B cell (primary cell): ENCODE measurements at regions not wholly inside any gene's neighbourhood (a gene's known extent, or its start where the extent isn't known, plus 50 kb on each side); places are given as distances from the start of the nearest gene placed in this dataset.
A peak's percentile ranks its signal among the peaks of the same experiment; 100 is the strongest.

ENCODE experiments used
- ATAC-seq: fragments of 200-7000 bp; cut with Tn5 transposase; one replicate; pipeline ENCODE4 v1.10.0; 2021; ENCODE audit warnings: low read depth, mild to moderate bottlenecking, moderate number of reproducible peaks, moderate library complexity
- CTCF ChIA-PET: fragments of 350-600 bp; sonication (Branson Sonifier 250); formaldehyde crosslinking; loops from one replicate; lab custom pipeline; 2021; ENCODE audit warnings: antibody characterized with exemption, inconsistent platforms; lab: Charles Lee
- POLR2A ChIA-PET: fragments of 350-600 bp; sonication (Branson Sonifier 250); formaldehyde crosslinking; loops from one replicate; lab custom pipeline; 2021; ENCODE audit warnings: antibody characterized with exemption; lab: Charles Lee
- DNase-seq: peaks from one replicate; pipeline ENCODE4 v3.0.0; 2013
- H2AFZ ChIP-seq: 2 replicates; pipeline ENCODE4 v1.6.1; 2012; ENCODE audit warnings: mild to moderate bottlenecking, low read depth, low read length; ENCODE audit not compliant: insufficient read depth, poor library complexity, severe bottlenecking
- H3K27ac ChIP-seq, 2 donors: 1 replicate in 1 of 2; 2 replicates in 1 of 2; pipeline ENCODE4 v1.5.1; 2012 to 2013; ENCODE audit warnings: low read length in 2 of 2, mild to moderate bottlenecking in 2 of 2, moderate library complexity in 1 of 2
- H3K27me3 ChIP-seq, 4 experiments: fragments of 200-600 bp in 1 of 4; sonication (generic) in 1 of 4; replicated peaks in 1 of 4; 1 replicate in 2 of 4; 2 replicates in 2 of 4; pipeline versions ENCODE4 v1.6.1 to v1.7.0; 2013 to 2016; ENCODE audit warnings: low read length in 3 of 4, mild to moderate bottlenecking in 2 of 4, mixed read lengths in 1 of 4, moderate library complexity in 1 of 4; ENCODE audit not compliant: insufficient read depth in 4 of 4, control insufficient read depth in 3 of 4; ENCODE audit errors: control extremely low read depth in 1 of 4
- H3K36me3 ChIP-seq, 2 experiments: replicated peaks in 1 of 2; 1 replicate in 1 of 2; 2 replicates in 1 of 2; pipeline versions ENCODE4 v1.6.1 to v1.7.1; 2013; ENCODE audit warnings: low read length in 1 of 2; ENCODE audit not compliant: insufficient read depth in 2 of 2, control insufficient read depth in 1 of 2; ENCODE audit errors: control extremely low read depth in 1 of 2, extremely low read depth in 1 of 2
- H3K4me1 ChIP-seq, 2 donors: fragments of 200-600 bp in 1 of 2; sonication (generic) in 1 of 2; 1 replicate in 1 of 2; 2 replicates in 1 of 2; pipeline versions ENCODE4 v1.5.1 to v1.6.1; 2013 to 2017; ENCODE audit warnings: low read length in 2 of 2; ENCODE audit not compliant: control insufficient read depth in 2 of 2, insufficient read depth in 2 of 2
- H3K4me2 ChIP-seq: replicated peaks from 2 replicates; pipeline ENCODE3; 2012; ENCODE audit warnings: mild to moderate bottlenecking, low read depth, low read length; ENCODE audit not compliant: poor library complexity, severe bottlenecking
- H3K4me3 ChIP-seq, 5 experiments: fragments of 200-600 bp in 1 of 5; sonication (generic) in 1 of 5; 1 replicate in 3 of 5; 2 replicates in 2 of 5; pipeline versions ENCODE4 v1.5.1 to v1.7.0; 2011 to 2016; ENCODE audit warnings: low read length in 4 of 5, mild to moderate bottlenecking in 4 of 5, low read depth in 2 of 5, control low read depth in 1 of 5, moderate library complexity in 1 of 5; ENCODE audit not compliant: insufficient read depth in 1 of 5; ENCODE audit errors: control extremely low read depth in 1 of 5, extremely low read depth in 1 of 5
- H3K79me2 ChIP-seq: fragments of 200-600 bp; sonication (generic); one replicate; pipeline ENCODE4 v1.6.0; 2016; ENCODE audit warnings: low read length; ENCODE audit not compliant: control insufficient read depth, insufficient read depth
- H3K9ac ChIP-seq: fragments of 200-600 bp; sonication (generic); 2 replicates; pipeline ENCODE4 v1.6.1; 2017; ENCODE audit warnings: mild to moderate bottlenecking, low read length, moderate library complexity
- H3K9me3 ChIP-seq, 3 donors: one replicate each; pipeline versions ENCODE4 v1.6.1 to v1.7.1; 2013; ENCODE audit warnings: low read length in 2 of 3; ENCODE audit not compliant: control insufficient read depth in 2 of 3, insufficient read depth in 1 of 3; ENCODE audit errors: control extremely low read depth in 1 of 3
- H4K20me1 ChIP-seq: 2 replicates; pipeline ENCODE4 v1.6.0; 2012; ENCODE audit warnings: mild to moderate bottlenecking, low read length; ENCODE audit not compliant: insufficient read depth, control insufficient read depth, poor library complexity, severe bottlenecking
- H3K27ac Mint-ChIP-seq: one replicate; pipeline ENCODE4 v1.8.0; 2021; ENCODE audit warnings: mixed read lengths
- H3K27me3 Mint-ChIP-seq: one replicate; pipeline ENCODE4 v1.8.0; 2021; ENCODE audit warnings: mixed read lengths
- H3K4me1 Mint-ChIP-seq: one replicate; pipeline ENCODE4 v1.8.0; 2021; ENCODE audit warnings: mixed read lengths
- H3K4me3 Mint-ChIP-seq: one replicate; pipeline ENCODE4 v1.8.0; 2021; ENCODE audit warnings: mixed read lengths
- H3K9me3 Mint-ChIP-seq: one replicate; pipeline ENCODE4 v1.8.0; 2022; ENCODE audit warnings: mixed read lengths; ENCODE audit not compliant: insufficient read depth
- EZH2 ChIP-seq: IDR thresholded peaks from 2 replicates; pipeline ENCODE4 v1.6.1; 2012; ENCODE audit warnings: borderline replicate concordance, low read depth, mild to moderate bottlenecking, moderate library complexity, low read length; ENCODE audit not compliant: insufficient read depth, poor library complexity, severe bottlenecking
- WGBS: methylation state at CpG from one replicate; pipeline ENCODE4 v1.1.5; 2013; ENCODE audit warnings: missing lambda C conversion rate; ENCODE audit not compliant: insufficient coverage; 5-methylcytosine and 5-hydroxymethylcytosine counted together
- intact Hi-C: fragments of 100-400 bp; cut with micrococcal nuclease; formaldehyde crosslinking; loops from one replicate; pipeline ENCODE4 v1.10.0; 2022
- TF ChIP-seq, protein P1 (sequence below): fragments of 200-600 bp; IDR thresholded peaks from one replicate; pipeline ENCODE4 v1.8.0; 2022; ENCODE audit warnings: antibody characterized with exemption, mild to moderate bottlenecking

DNA sequence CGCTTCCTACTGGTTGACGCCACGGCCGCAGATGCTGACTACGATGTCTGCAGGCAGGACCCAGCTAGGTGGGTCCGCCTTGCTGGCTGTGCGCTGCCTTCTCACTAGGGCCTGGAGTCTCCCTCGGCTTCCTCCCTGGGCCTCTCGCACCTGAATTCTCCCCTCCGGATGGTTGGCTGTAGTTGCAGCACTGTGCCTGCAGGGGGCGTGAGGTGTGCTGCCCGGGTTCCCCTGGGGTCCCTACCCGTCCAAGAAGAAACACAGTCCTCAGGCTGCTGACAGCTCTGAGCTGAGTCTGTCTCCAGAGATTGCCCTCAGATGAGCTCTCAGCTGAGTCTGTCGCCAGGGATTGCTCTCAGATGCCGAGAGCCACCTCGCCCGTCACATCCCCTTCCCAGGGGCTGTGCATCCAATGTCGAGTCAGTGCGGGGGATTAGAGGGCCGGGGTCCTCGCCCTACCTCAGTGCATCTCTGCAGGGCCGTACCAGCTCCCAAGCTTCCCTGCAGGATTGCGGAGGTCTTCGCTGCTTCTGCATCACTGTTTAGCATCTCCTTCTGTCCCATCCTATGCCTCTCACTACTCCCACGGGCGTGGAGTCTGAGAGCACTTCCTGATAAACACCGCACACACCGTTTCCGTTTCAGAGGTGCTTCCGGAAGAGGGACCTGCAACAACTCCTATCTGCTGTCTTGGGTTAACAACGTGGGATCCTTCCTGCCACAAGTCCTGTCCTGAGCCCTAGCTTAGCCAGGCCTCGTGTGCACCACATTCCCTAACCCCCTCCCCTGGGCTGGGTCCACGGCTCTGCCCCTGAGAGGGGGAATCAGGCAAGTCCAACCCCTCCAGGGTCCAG lies 196.9 kb downstream of the CSNK2A3 start:
- Histone ChIP-seq H3K9ac (no peak overlapping the region), H3K79me2 (no peaks in the 10 kb centered on the region), H3K4me2 (peak overlapping the region; percentile 30), H3K9me3 (peaks cover 0 to 6% (median 0%) of the 10 kb centered on the region in 3 donors), H4K20me1 (no peaks in the 10 kb centered on the region), H3K27ac (no peak overlapping the region), H2AFZ (peak overlapping the region; percentile 10), H3K36me3 (no peaks in the 10 kb centered on the region), H3K27me3 (peaks cover 0 to 8% (median 0%) of the 10 kb centered on the region in 4 experiments), H3K4me1 (peaks cover 0 to 7% of the 10 kb centered on the region in 2 donors), H3K4me3 (no peak overlapping the region)
- Mint-ChIP-seq H3K4me1 (peaks cover 3% of the 10 kb centered on the region), H3K27ac (no peak overlapping the region), H3K4me3 (no peak overlapping the region), H3K27me3 (peaks cover 20% of the 10 kb centered on the region), H3K9me3 (no peaks in the 10 kb centered on the region)
- WGBS: 63% methylated on average over 33 of the region's 33 CpGs
- DNase-seq: peak; percentile 26
- ChIA-PET POLR2A (no interaction called here), CTCF (interaction anchor here (1.8 kb wide), 1 partner anchor 18 kb away, joined by 6 read pairs; no protein-coding TSS in a partner anchor)
- intact Hi-C loops: loop anchor here (5.0 kb wide), 1 partner anchor 224 kb away; no protein-coding TSS in a partner anchor
- peak; percentile 21 for ATAC-seq
- TF ChIP-seq, protein P1, sequence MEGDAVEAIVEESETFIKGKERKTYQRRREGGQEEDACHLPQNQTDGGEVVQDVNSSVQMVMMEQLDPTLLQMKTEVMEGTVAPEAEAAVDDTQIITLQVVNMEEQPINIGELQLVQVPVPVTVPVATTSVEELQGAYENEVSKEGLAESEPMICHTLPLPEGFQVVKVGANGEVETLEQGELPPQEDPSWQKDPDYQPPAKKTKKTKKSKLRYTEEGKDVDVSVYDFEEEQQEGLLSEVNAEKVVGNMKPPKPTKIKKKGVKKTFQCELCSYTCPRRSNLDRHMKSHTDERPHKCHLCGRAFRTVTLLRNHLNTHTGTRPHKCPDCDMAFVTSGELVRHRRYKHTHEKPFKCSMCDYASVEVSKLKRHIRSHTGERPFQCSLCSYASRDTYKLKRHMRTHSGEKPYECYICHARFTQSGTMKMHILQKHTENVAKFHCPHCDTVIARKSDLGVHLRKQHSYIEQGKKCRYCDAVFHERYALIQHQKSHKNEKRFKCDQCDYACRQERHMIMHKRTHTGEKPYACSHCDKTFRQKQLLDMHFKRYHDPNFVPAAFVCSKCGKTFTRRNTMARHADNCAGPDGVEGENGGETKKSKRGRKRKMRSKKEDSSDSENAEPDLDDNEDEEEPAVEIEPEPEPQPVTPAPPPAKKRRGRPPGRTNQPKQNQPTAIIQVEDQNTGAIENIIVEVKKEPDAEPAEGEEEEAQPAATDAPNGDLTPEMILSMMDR: no peak
- TF ChIP-seq EZH2: no peak

DNA sequence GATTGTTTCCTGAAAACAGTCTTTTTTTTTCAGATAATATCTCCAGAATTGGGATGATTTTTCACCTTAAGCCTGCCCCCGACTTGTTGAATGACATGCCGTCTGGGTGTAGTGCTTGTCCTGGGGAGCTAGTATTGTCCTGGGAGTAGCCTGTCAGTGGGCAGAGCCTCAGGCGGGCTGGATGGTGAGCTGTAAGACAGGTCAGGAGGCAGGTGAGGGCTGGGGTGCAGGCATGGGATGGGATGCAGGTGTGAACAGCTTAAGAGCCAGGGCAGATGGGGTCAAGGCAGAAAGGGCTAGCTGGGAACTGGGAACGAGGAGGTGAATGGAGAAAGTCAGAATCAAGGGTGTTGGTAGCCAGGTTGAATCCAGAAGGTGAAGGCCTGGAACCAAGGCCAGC lies 200.2 kb downstream of the CSNK2A3 start:
- H4K20me1 ChIP-seq: no peaks in the 10 kb centered on the region
- no peaks in the 10 kb centered on the region for H3K36me3 ChIP-seq
- peaks cover 0 to 7% of the 10 kb centered on the region in 2 donors for H3K4me1 ChIP-seq
- H3K9ac ChIP-seq: no peak overlapping the region
- H2AFZ ChIP-seq: no peak overlapping the region
- H3K9me3 Mint-ChIP-seq: no peaks in the 10 kb centered on the region
- 91% methylated on average over 4 of the region's 4 CpGs for WGBS
- H3K27ac Mint-ChIP-seq: no peak overlapping the region
- ChIA-PET CTCF (no interaction called here), POLR2A (no interaction called here)
- H3K27me3 ChIP-seq: peaks cover 0 to 4% (median 1%) of the 10 kb centered on the region in 4 experiments
- H3K4me3 ChIP-seq: no peak overlapping the region
- ATAC-seq: no peak
- H3K4me1 Mint-ChIP-seq: peaks cover 10% of the 10 kb centered on the region
- intact Hi-C loops: no loop called here
- no peak for DNase-seq
- no peaks in the 10 kb centered on the region for H3K79me2 ChIP-seq
- no peak for TF ChIP-seq EZH2
- TF ChIP-seq, protein P1: no peak
- peaks cover 27% of the 10 kb centered on the region for H3K27me3 Mint-ChIP-seq
- H3K4me2 ChIP-seq: no peak overlapping the region
- no peak overlapping the region for H3K27ac ChIP-seq
- no peaks in the 10 kb centered on the region for H3K9me3 ChIP-seq
- H3K4me3 Mint-ChIP-seq: no peak overlapping the region
